D721Med (cell line): ENCODE measurements at regions not wholly inside any gene's neighbourhood (a gene's known extent, or its start where the extent isn't known, plus 50 kb on each side); places are given as distances from the start of the nearest gene placed in this dataset.
"Not testable (repeated sequence)": the region's sequence is repeated elsewhere in the genome, so short reads cannot be mapped to it uniquely, and the experiment has no call there.

ENCODE experiments used
- DNase-seq: peaks from one replicate; pipeline ENCODE4 v3.0.0; 2011; ENCODE audit warnings: low spot score; ENCODE audit not compliant: insufficient read length
- FAIRE-seq: peaks from 2 replicates; lab custom pipeline; 2011; peaks lifted over from hg19 to GRCh38; lab: Jason Lieb, UNC
- TF ChIP-seq, protein P1 (sequence below): IDR thresholded peaks from 2 replicates; pipeline ENCODE4 v1.5.1; 2012; ENCODE audit warnings: mild to moderate bottlenecking, control low read depth; ENCODE audit not compliant: insufficient read depth; ENCODE audit errors: missing control alignments

DNA sequence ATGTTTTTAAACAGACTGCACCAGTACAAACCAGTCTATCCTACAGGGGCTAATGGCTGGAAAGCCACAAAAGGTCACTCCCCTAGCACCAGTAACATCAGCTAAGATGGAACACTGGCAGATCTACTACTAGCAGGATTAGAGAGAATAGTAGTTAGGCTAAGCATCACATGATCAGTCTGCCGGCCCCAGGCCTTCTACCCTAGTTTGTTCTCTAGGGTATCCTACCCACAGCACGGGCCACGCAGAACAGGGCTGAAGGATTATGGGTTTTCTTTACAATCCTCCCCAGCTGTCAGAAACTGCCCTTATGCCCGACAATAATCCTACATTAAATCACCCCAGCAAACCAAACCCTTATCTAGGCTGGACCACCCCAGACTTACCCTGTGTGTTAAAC, 156.0 kb downstream of the LY86 start:
- TF ChIP-seq, protein P1, sequence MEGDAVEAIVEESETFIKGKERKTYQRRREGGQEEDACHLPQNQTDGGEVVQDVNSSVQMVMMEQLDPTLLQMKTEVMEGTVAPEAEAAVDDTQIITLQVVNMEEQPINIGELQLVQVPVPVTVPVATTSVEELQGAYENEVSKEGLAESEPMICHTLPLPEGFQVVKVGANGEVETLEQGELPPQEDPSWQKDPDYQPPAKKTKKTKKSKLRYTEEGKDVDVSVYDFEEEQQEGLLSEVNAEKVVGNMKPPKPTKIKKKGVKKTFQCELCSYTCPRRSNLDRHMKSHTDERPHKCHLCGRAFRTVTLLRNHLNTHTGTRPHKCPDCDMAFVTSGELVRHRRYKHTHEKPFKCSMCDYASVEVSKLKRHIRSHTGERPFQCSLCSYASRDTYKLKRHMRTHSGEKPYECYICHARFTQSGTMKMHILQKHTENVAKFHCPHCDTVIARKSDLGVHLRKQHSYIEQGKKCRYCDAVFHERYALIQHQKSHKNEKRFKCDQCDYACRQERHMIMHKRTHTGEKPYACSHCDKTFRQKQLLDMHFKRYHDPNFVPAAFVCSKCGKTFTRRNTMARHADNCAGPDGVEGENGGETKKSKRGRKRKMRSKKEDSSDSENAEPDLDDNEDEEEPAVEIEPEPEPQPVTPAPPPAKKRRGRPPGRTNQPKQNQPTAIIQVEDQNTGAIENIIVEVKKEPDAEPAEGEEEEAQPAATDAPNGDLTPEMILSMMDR: no peak
- FAIRE-seq (no peak), DNase-seq (no peak)

DNA sequence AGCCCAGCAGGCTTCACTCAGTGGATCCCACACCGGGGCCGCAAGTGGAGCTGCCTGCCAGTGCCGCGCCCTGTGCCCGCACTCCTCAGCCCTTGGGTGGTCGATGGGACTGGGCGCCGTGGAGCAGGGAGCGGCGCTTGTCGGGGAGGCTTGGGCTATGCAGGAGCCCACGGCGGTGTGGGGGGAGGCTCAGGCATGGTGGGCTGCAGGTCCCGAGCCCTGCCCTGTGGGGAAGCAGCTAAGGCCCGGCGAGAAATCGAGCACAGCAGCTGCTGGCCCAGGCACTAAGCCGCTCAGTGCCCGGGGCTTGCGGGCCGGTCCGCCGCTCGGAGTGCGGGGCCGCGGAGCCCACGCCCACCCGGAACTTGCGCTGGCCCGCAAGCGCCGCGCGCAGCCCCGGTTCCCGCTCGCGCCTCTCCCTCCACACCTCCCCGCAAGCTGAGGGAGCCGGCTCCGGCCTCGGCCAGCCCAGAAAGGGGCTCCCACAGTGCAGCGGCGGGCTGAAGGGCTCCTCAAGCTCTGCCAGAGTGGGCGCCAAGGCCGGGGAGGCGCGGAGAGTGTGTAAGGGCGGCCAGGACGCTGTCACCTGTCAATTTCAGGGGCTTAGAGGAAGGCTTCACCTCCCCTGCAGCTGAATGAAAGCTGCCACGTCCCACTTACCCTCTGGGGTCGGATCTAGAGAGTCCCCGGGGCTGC, 157.3 kb downstream of the LY86 start:
- DNase-seq, FAIRE-seq: not testable (repeated sequence)

GRCh38 chr6:6746333-6746969, 157.9 kb downstream of the LY86 start:
- TF ChIP-seq, protein P1: no peak
- FAIRE-seq: no peak
- no peak for DNase-seq

- FAIRE-seq (no peak), DNase-seq (no peak)
- TF ChIP-seq, protein P1: no peak
Measured at GRCh38 chr6:6746970-6747338, 158.4 kb downstream of the LY86 start.

DNA sequence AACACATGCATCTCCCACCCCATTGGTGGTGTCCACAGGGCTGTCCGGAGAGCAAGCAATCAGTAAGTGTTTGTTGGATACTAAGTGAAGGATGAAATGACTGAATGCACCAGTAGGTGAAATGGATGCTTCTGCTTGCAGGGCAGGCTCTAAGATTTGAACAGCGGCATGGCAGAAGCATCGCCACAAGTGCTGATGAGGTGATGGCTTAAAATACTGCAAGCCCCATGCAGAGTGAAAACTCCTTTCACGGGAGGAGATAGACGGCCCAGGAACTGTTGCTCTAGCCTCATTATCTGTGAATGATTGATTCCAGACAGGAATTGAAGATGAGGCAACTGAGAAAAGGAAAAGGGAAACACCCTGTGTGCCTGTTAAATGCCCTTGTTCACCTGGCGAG, 158.9 kb downstream of the LY86 start:
- TF ChIP-seq, protein P1: no peak
- DNase-seq: no peak
- no peak for FAIRE-seq

- DNase-seq: peak; percentile 71
- TF ChIP-seq, protein P1: no peak
- FAIRE-seq: no peak
Measured at GRCh38 chr6:6748001-6748400, 159.5 kb downstream of the LY86 start.

GRCh38 chr6:6749702-6750491, 161.4 kb downstream of the LY86 start:
- DNase-seq: no peak
- TF ChIP-seq, protein P1: no peak
- no peak for FAIRE-seq
